HT-29 (cell line): ENCODE measurements at regions not wholly inside any gene's neighbourhood (a gene's known extent, or its start where the extent isn't known, plus 50 kb on each side); places are given as distances from the start of the nearest gene placed in this dataset.
A peak's percentile ranks its signal among the peaks of the same experiment; 100 is the strongest.
"Not testable (repeated sequence)": the region's sequence is repeated elsewhere in the genome, so short reads cannot be mapped to it uniquely, and the experiment has no call there.

Experiments used
- DNase-seq: peaks from one replicate; pipeline ENCODE4 v3.0.0-alpha.2; 2015; ENCODE audit warnings: low spot score

GRCh38 chr1:230591678-230592077 lies 50.6 kb upstream of the COG2 start:
- no peak for DNase-seq

- DNase-seq = no peak
These were observed 52.3 kb upstream of the COG2 start for GRCh38 chr1:230589951-230590350.

GRCh38 chr1:230588323-230588746 lies 53.9 kb upstream of the COG2 start:
- no peak for DNase-seq

GRCh38 chr1:230587061-230587460 lies 55.2 kb upstream of the COG2 start:
- DNase-seq = no peak

GRCh38 chr1:230584660-230585059 lies 57.6 kb upstream of the COG2 start:
- DNase-seq = no peak

- peak; percentile 16 for DNase-seq
These were observed 60.7 kb upstream of the COG2 start for GRCh38 chr1:230581446-230582079.

GRCh38 chr1:230578616-230579015 lies 63.7 kb upstream of the COG2 start:
- no peak for DNase-seq

GRCh38 chr1:230577537-230577936 lies 64.7 kb upstream of the COG2 start:
- DNase-seq = no peak

- DNase-seq = no peak
These were observed 66.3 kb upstream of the COG2 start for GRCh38 chr1:230575886-230576500.

- no peak for DNase-seq
These were observed 67.8 kb upstream of the COG2 start for GRCh38 chr1:230574502-230574901.

GRCh38 chr1:230573658-230574057 lies 68.6 kb upstream of the COG2 start:
- DNase-seq = no peak

GRCh38 chr1:230572121-230573105 lies 69.9 kb upstream of the COG2 start:
- peak; percentile 68 for DNase-seq

GRCh38 chr1:230570724-230571360 lies 71.4 kb upstream of the COG2 start:
- peak; percentile 38 for DNase-seq

GRCh38 chr1:230569201-230569600 lies 73.1 kb upstream of the COG2 start:
- no peak for DNase-seq

- no peak for DNase-seq
These were observed 73.6 kb upstream of the COG2 start for GRCh38 chr1:230568676-230569075.

- DNase-seq = peak; percentile 52
These were observed 74.3 kb upstream of the COG2 start for GRCh38 chr1:230568008-230568407.

- no peak for DNase-seq
These were observed 75.1 kb upstream of the COG2 start for GRCh38 chr1:230567221-230567575.

- DNase-seq = not testable (repeated sequence)
These were observed 75.6 kb upstream of the COG2 start for GRCh38 chr1:230566532-230567220.

- no peak for DNase-seq
These were observed 77.1 kb upstream of the COG2 start for GRCh38 chr1:230565141-230565540.

- DNase-seq = no peak
These were observed 78.7 kb upstream of the COG2 start for GRCh38 chr1:230563591-230563990.

- DNase-seq = no peak
These were observed 80.7 kb upstream of the COG2 start for GRCh38 chr1:230561570-230561969.
